Ascending aorta (tissue), 2 donors: ENCODE measurements at regions not wholly inside any gene's neighbourhood (a gene's known extent, or its start where the extent isn't known, plus 50 kb on each side); places are given as distances from the start of the nearest gene placed in this dataset.

ENCODE experiments used
- DNase-seq, 2 donors: peaks; one replicate each; pipeline ENCODE4 v3.0.0-alpha.2; 2019; ENCODE audit warnings: low spot score in 2 of 2
- H3K27ac ChIP-seq, 2 donors: fragments of 200-600 bp; sonication (generic); one replicate each; pipeline ENCODE4 v1.5.1; 2016 to 2017; ENCODE audit warnings: mild to moderate bottlenecking in 1 of 2
- H3K27me3 ChIP-seq: fragments of 200-600 bp; sonication (generic); one replicate; pipeline ENCODE4 v1.5.1; 2017
- H3K36me3 ChIP-seq, 2 donors: fragments of 200-600 bp; sonication (generic); one replicate each; pipeline ENCODE4 v1.5.1; 2016
- H3K4me1 ChIP-seq, 2 donors: fragments of 200-600 bp; sonication (generic); one replicate each; pipeline ENCODE4 v1.5.1; 2016 to 2017; ENCODE audit warnings: mild to moderate bottlenecking in 1 of 2
- H3K4me3 ChIP-seq, 2 donors: fragments of 200-600 bp; sonication (generic); one replicate each; pipeline ENCODE4 v1.5.1; 2016 to 2017; ENCODE audit warnings: mild to moderate bottlenecking in 1 of 2
- H3K9me3 ChIP-seq, 2 donors: fragments of 200-600 bp; sonication (generic); one replicate each; pipeline ENCODE4 v1.5.1; 2016
- intact Hi-C: fragments of 100-400 bp; cut with DNase I; formaldehyde crosslinking; loops from one replicate; pipeline ENCODE4 v1.15.1; 2023
- TF ChIP-seq, protein P1 (sequence below), 3 experiments: fragments of 200-600 bp in 2 of 3; fragments of 450-650 bp in 1 of 3; sonication (generic) in 2 of 3; IDR thresholded peaks; one replicate each; pipeline ENCODE4 v1.5.1; 2016 to 2019; ENCODE audit warnings: antibody characterized with exemption in 3 of 3, mild to moderate bottlenecking in 1 of 3, moderate library complexity in 1 of 3

DNA sequence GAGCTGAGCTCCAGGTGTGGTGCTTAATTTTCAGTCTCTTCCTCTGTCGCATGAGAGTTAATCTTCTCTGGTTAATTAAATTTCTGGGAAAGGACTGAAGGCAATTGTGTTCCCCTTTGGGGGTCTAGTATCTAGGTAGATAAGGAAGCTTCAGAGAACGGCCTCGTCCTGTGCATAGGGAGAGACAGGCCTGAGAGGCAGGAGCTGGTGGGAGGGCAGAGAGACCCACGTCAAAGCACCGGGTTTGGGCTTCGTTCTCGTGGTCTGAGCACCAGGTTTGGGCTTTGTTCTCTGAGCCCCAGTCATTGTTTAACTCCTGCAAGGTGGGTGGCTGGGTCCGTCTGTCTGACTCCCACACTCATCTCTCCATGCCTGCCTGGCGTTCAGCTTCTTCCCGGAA lies 160.8 kb upstream of the PITRM1 start:
- no peak for DNase-seq
- Histone ChIP-seq H3K27me3 (no peaks in the 10 kb centered on the region), H3K27ac (no peak overlapping the region), H3K4me3 (no peak overlapping the region), H3K9me3 (no peaks in the 10 kb centered on the region), H3K36me3 (no peaks in the 10 kb centered on the region), H3K4me1 (no peaks in the 10 kb centered on the region)
- TF ChIP-seq, protein P1, sequence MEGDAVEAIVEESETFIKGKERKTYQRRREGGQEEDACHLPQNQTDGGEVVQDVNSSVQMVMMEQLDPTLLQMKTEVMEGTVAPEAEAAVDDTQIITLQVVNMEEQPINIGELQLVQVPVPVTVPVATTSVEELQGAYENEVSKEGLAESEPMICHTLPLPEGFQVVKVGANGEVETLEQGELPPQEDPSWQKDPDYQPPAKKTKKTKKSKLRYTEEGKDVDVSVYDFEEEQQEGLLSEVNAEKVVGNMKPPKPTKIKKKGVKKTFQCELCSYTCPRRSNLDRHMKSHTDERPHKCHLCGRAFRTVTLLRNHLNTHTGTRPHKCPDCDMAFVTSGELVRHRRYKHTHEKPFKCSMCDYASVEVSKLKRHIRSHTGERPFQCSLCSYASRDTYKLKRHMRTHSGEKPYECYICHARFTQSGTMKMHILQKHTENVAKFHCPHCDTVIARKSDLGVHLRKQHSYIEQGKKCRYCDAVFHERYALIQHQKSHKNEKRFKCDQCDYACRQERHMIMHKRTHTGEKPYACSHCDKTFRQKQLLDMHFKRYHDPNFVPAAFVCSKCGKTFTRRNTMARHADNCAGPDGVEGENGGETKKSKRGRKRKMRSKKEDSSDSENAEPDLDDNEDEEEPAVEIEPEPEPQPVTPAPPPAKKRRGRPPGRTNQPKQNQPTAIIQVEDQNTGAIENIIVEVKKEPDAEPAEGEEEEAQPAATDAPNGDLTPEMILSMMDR (IDR thresholded peaks at IDR 0.05): no peak
- intact Hi-C loops: no loop called here

DNA sequence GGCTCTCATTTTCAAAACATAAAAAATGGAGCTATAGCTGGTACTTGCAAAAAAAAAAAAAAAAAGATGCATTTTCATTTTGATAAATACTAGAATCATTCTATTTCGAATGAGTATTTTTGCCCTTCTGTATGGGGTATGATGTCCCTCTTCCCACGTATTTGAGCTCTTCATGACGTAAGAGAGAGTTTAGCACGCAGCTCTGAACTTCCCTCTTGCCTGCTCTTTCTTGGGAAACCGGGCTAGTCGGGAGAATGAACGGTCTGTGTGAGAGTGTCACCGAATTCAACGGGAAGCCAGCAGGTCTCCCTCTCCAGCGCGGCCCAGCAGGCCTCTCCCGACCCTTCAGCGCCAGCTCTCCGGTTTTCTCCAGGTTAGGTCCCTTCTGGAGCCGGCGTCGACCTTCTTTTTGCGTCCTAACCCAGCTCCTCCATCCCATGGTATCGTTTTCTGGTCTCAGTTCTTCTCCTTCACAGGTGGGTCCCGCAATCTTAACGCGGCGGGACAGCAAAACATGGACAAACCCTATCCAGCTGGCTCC lies 159.2 kb upstream of the PITRM1 start:
- TF ChIP-seq, protein P1 (IDR thresholded peaks at IDR 0.05): no peak
- no peak for DNase-seq
- intact Hi-C loops: no loop called here
- Histone ChIP-seq H3K27me3 (no peaks in the 10 kb centered on the region), H3K9me3 (no peaks in the 10 kb centered on the region), H3K27ac (no peak overlapping the region), H3K4me3 (no peak overlapping the region), H3K4me1 (no peaks in the 10 kb centered on the region), H3K36me3 (no peaks in the 10 kb centered on the region)

DNA sequence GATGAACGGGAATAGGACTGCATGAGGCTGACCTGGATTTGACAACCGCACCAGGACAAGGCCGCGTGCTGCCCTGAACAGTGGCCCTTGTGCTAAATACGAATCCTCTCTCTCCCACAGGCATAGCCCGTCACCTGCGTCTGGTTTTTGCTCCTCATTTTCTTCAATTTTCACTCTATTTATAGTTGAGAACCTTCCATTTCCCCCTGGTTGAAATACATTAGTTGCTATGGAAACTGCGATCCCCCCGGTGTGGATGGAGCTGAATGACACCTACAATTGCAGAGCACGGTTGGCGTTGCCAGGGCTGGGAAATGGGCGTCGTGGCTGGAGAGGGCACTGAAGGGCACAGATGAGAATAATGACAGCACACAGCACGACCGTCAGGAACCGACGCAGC lies 158.6 kb upstream of the PITRM1 start:
- no peaks in the 10 kb centered on the region for H3K36me3 ChIP-seq
- H3K27ac ChIP-seq: no peak overlapping the region
- H3K4me3 ChIP-seq: no peak overlapping the region
- no peaks in the 10 kb centered on the region for H3K9me3 ChIP-seq
- H3K4me1 ChIP-seq: no peaks in the 10 kb centered on the region
- intact Hi-C loops: no loop called here
- no peak for DNase-seq
- TF ChIP-seq, protein P1 (IDR thresholded peaks at IDR 0.05): no peak
- no peaks in the 10 kb centered on the region for H3K27me3 ChIP-seq

DNA sequence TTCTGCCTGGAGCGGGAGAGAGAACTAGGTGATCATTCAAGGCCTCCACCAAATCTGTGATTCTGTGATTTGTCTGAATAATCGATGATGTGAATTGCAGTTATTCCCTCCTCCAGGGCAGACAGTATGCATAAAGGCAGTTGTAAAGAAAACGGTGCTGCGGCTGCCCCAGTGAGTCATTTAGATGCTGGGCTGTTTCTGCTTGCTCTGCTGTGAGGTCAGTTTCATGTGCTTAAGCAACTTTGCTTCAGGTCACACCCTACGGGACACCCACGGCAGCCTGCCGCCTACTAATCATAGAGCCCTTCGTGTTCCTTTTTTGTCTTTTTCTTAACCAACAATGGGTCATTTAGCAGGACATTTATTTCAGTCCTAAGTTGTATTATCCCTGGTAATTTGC lies 158.1 kb upstream of the PITRM1 start:
- DNase-seq: no peak
- Histone ChIP-seq H3K4me1 (no peaks in the 10 kb centered on the region), H3K27ac (no peak overlapping the region), H3K4me3 (no peak overlapping the region), H3K36me3 (no peaks in the 10 kb centered on the region), H3K9me3 (no peaks in the 10 kb centered on the region), H3K27me3 (no peaks in the 10 kb centered on the region)
- intact Hi-C loops: no loop called here
- TF ChIP-seq, protein P1 (IDR thresholded peaks at IDR 0.05): no peak

DNA sequence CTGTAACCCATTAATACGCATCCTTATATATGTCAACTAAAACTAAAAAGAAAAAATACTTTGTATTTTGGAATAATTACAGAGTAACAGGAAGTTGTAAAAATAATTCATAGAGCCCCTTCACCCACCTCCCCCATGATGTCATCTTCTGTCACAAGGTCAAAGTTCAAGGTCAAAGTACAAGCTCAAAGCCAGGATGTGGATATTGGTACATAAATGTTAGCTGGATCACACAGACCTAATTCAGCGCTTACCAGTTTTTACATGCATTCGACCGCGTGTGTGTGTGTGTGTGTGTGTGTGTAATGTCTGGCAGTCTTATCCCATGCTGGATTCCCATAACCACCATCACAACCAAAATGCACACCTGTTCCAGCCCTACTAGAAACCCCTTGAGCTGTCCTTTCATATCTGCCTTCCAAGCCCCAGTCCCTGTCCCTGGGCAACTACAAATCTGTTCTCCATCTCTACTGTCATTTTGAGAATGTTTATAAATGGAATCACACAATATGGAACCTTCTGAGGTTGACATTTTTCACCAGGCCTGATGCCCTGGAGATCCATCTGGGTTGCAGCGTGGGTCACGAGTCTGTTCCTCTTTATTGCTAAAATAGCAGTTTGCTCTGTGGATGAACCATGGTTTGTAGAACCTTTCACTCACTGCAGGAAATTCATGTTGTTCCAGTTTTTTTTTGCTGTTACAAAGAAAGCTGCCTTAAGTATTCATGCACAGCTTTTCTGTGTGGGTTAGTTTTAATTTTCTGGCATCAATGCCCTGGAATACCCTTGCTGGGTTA lies 153.6 kb upstream of the PITRM1 start:
- Histone ChIP-seq H3K36me3 (no peaks in the 10 kb centered on the region), H3K4me3 (no peak overlapping the region), H3K27ac (no peak overlapping the region), H3K27me3 (no peaks in the 10 kb centered on the region), H3K9me3 (no peaks in the 10 kb centered on the region), H3K4me1 (peaks cover 6 to 9% of the 10 kb centered on the region in 2 donors)
- intact Hi-C loops: no loop called here
- DNase-seq: no peak
- TF ChIP-seq, protein P1 (IDR thresholded peaks at IDR 0.05): no peak
